ENCODE measurements at regions not wholly inside any gene's neighbourhood (a gene's known extent, or its start where the extent isn't known, plus 50 kb on each side); places are given as distances from the start of the nearest gene placed in this dataset.
A peak's percentile ranks its signal among the peaks of the same experiment; 100 is the strongest.
"Not testable (repeated sequence)": the region's sequence is repeated elsewhere in the genome, so short reads cannot be mapped to it uniquely, and the experiment has no call there.

DNA sequence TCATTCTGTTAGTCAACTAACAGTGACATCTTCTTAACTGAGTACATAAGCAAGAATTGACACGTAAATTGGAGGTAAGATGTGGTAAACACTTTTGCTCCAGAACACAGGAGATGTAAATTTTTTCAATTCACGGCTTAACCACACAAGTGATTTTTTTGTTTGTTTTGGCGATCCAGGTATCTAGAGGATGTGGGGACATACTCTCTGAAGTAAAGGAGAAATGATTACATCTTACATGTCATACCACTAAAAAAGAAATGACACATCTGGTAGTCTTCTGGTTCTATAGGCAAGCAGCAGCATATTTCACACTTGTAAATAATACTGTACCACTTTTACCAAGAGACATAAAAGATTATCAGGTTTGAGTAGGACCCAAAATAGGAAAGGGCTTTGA lies 200.3 kb upstream of the ZWINT start:
- no peak for DNase-seq

DNA sequence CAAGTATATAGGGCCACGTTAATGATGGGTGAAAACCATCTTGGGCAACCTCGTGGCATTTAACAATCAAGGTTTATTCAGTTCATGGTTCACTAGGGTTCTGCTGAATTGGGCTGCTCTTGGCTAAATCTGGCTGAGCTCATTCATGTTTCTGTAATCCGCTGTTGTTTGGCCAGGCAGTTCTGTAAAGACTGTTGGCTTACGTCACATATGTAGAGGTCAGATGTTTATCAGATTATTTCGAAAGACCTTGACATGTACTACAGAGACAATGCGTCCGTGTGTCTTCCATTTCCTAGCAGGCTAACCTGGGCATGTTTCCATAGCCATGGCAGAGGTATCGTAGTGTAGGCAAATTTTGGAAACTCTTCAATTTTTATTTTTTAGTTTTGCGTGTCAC lies 190.0 kb upstream of the ZWINT start:
- DNase-seq, result no peak

DNA sequence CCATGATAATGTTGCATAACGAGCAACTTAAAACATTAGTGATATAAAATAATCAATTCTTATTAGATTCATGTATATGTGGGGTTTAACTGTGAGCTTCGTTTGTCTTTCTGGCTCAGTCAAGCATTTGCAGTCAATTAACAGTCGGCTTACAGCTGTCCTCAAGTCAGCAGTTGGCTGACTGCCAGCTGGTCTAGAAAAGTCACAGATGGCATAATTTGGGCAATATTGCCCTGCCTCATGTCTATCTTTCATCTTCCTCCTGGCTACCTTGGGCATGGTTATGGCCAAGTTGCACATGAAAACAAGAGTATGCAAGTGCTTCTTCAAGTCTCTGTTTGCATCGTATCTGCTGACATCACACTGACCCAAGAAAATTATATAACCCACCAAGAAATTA lies 186.1 kb upstream of the ZWINT start:
- DNase-seq, result peak; percentile 34 to 74

DNA sequence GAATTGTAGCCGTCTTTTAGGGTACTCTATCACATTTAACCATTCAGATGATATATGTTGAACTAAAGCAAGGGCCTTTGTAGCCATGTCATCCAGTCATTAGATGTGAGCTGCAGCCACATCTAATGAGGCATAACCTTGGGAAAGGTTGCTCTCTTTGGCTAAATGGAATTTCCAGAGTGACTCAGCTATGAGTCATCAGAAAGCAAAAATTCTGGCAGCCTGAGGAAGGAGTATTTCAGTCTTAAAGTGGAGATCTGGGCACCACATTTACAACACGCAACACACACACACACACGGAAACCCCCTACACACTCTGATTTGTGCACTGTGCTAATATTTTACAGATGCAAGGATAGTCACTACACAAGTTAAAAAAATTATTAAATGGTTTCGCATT lies 176.9 kb upstream of the ZWINT start:
- no peak for DNase-seq

DNA sequence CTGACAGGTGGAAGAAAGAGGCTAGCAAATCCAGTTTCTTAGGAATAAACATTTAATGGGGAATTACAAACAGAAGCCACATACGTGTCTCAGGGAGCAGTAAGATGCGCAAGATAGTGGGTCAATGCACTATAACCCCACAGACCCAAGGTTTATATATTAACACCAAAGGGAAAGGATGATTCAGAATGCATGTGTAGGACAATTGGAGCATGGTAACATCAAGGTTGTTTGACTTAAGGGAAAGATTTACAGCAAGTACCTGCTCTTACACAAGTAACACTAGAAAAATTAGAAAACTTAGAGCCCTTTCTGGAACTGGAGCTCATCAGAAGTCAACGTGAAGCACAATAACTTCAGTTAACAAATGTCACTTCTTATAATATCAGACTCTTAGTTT lies 161.1 kb upstream of the ZWINT start:
- DNase-seq, result no peak

DNA sequence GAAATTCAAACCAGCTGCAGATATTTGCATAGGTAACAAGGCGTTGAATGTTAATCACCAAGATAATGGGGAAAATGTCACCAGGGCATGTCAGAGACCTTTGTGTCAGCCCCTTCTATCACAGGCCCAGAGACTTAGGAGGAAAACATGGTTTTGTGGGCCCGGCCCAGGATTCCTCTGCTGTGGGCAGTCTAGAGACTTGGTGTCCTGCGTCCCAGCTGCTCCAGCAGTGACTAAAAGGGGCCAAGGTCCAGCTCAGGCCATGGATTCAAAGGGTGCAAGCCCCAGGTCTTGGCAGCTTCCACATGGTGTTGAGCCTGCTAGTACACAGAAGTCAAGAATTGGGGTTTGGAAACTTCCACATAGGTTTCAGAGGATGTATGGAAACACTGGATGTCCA lies 147.5 kb upstream of the ZWINT start:
- DNase-seq, result no peak

DNA sequence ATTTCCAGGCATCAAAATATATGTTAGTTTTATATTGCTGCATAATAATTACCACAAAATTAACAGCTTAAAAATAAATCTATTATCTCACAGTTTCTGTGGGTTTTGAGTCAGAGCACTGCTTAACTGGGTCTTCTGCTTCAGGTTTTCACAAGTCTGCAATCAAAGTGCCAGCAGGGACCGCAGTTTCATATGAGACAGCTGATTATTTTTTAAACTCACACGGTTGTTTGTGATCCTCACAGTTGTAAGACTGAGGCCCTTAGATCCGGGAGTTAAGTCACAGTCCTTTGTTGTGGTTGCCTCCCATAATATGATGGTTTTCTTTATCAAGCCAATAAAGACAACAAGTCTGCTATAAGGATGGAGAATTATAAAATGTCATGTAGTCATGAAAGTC lies 146.0 kb upstream of the ZWINT start:
- no peak for DNase-seq

DNA sequence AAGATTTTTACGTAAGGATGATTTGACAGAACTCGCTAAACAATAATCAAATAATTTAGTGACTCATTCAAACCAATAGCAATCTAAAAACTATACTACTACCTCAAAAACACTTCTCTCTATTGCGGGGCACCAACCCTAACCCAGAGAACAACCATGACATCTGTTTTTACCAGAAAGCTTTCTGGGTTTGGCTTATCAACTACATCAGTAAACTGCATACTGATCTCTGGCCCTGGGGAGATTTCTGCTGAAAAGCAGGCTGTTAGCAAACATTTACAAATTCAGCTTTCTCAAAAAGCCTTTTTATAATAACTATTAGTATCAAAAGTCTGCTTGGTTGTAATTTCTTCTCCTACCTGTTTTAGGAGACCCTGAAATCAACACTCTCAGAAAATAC lies 144.5 kb upstream of the ZWINT start:
- no peak for DNase-seq

DNA sequence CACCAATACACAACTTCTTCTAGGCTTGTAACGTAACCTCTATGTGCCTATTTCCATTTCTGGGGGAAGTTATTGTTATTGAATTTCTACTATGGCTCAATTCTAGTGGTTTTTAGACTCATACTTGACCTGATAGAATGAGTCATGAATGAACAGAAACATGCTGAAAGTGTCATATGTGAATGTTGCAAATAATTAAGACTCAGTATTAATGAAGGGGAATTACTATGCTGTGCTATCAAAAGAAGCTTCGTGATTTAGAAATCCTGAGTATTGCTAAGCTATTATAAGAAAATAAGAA lies 135.1 kb upstream of the ZWINT start:
- DNase-seq, result no peak

DNA sequence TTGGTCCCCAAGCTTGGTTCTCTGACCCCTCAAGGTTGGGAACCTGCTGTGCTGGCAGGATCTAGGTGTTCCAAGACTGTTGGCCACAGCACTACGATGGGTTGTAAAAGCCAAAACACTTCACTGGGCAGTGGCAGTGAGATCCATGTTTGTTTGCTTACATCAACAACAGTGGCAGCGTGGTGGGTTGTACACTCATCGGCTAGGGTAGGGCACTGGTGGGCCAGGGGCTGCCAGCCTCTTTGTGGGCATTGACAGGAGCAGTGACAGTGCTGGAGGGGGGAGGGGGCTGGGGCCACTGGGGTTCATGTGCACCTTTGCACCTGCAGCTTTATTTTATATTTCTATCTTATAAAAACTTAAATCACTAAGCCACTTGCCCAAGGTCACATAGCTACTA lies 126.7 kb upstream of the ZWINT start:
- no peak for DNase-seq

DNA sequence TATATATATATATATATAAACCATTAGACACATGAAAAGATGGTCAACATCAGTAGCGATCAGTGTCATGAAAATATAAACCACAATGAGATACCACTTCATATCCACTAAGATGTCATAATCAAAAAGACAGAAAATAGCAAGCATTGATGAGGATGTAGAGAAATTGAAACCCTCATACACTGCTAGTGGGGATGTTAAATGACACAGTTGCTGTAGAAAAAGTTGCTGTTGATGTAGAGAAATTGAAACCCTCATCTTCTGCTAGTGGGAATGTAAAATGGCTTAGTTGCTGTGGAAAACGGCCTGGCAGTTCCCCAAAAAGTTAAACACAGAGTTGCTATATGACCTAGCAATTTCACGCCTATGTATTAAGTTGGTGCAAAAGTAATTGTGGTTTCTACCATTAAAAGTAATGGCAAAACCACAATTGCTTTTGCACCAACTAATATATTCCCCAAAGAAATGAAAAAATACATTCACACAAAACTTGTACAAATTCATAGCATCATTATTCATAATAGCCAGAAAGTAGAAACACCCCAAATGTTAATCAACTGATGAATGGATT lies 120.5 kb upstream of the ZWINT start:
- DNase-seq, result no peak

DNA sequence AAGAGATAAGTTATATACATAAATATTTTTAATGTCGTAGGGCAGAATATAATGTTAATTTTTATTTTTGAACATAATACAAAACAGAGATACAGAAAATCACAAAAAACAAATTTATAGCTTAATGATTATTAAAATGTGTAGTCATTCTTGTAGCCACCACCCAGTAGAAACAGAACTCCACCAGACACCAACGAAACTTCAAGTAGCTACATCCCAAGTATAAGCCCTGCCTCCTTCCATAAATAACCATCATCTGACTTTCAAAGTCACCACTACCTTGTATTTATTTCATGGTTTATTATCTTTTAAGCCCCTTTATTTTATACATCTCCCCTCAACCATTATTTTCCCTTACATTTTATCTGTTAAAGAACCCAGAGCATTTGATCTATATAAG lies 111.9 kb upstream of the ZWINT start:
- no peak for DNase-seq

DNA sequence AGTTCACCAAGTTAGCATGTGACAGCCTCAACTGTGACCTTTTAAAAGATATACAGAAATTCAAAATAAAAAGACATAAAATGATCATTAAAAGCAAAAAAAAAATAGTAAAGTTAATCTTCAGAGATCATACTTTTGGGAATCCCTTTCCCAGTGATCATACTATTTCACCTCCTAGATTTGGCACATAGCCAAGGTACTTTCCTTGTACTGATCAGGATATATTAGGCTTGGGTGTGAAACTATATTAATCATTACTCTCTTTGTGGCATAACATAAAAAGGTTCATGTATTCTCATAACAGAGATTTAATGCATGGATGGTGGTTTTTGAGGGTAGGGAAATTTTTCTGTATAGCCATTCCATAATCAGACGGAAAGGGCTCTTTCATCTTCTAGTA lies 109.6 kb upstream of the ZWINT start:
- DNase-seq, result no peak

DNA sequence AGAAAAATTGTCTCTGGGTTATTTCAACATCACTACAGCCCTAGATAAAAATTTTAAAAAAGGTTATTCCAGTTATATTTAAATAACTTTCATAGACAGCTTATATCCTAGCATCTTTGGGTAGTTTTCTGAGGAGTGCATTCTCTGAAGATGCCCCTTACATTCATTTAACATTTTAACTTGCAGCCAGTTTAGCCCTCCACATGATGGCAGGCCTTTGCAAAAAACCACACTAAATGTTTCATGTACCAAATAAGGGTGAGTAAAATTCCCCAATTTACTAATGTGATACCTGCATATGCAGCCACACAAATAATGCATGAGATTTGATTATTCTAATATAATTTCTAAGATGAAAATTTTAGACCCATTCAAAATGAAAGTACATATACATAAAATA lies 108.4 kb upstream of the ZWINT start:
- peak in 1 of 2 experiments; percentile 3 for DNase-seq

DNA sequence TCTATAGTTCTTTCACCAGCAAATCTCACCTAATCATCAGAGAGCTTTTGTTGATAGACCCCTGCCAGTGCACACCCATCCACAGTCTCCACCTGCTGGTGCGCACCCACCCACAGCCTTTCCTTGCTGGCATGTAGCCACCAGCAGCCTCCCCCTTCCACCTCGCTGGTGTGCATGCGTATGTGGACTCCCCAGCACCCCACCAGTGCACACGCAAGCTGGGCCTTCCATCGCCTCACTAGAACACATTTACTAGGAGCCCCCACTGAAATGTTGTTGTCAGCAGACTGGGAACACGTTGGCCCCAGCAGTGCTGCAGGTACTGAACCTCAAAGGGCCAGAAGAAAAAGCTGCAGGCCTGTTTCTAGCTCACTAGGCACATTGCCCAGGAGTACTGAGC lies 104.9 kb upstream of the ZWINT start:
- DNase-seq, result no peak

DNA sequence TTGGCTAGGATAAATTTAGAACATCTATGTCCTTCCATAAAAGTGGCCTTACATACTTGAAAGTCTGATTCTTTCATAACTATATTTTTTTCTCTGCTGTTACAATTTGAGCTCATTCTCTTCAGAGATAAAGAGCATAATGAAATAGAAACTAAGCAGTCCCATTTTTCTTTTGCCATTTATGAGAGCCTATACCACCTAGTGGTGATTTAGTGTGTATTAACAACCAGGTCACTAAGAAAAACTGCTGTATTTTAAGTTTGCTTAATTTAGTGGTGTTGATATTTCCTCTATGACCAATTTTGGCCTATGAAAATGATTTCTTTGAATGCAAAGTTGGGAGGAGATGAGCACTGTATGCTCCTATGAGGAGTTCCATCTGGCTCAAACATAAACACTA lies 88.7 kb upstream of the ZWINT start:
- DNase-seq, result peak in 1 of 2 experiments; percentile 2

DNA sequence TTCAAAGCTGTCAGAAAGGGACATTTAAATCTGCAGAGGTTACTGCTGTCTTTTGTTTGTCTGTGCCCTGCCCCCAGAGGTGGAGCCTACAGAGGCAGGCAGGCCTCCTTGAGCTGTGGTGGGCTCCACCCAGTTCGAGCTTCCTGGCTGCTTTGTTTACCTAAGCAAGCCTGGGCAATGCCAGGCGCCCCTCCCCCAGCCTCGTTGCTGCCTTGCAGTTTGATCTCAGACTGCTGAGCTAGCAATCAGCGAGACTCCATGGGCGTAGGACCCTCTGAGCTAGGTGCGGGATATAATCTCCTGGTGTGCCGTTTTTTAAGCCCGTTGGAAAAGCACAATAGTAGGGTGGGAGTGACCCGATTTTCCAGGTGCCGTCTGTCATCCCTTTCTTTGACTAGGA lies 86.6 kb upstream of the ZWINT start:
- DNase-seq, result not testable (repeated sequence)

DNA sequence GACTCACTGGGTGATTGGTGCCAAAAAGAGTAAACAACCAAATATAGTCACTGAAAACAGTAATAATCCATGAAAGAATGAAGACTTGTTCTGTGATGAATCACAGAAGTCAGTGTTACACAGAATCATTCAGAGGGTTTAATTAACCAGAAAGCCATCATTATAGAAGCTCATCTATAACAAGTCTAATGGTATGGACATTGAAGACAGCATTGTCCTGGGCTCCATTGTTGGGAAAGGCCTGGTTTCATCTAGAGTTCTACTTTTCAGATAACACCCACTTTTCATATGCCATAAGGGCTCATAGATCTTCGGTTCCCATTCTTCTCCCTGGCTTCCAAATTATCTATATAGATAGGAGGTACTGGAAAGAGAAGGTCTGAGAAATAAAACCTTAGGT lies 80.3 kb upstream of the ZWINT start:
- not testable (repeated sequence) for DNase-seq
